ENCODE measurements at regions not wholly inside any gene's neighbourhood (a gene's known extent, or its start where the extent isn't known, plus 50 kb on each side); places are given as distances from the start of the nearest gene placed in this dataset.

DNA sequence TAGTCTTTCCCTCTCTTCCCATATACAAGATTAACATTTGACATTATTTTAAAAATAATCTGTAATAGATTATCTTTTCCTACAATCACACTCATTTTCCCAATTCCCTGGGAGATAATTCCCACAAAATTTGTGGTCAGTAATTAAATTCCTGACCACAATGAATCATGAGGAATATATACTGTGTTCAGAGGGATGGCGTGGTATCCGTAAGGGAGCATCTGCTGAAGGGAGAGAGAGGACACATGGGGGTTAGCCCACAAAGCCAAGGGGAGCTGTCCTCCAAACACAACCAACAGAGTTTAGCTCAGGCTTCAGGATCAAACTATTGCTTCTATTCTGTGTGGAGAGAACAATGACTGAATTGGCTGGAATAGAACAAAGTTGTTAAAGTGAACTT is 57.1 kb upstream of the PPP2R5A start:
- TF ChIP-seq CBX2 (IDR thresholded peaks at IDR 0.05; ENCODE audit: insufficient read depth, low read length, poor library complexity, severe bottlenecking): no peak
- no peak for TF ChIP-seq RAD21 (CRISPR knock-in tag; conservative IDR thresholded peaks at IDR 0.05 in 1 of 2, IDR thresholded peaks at IDR 0.05 in 1 of 2)
- TF ChIP-seq ELF4 (CRISPR knock-in tag; IDR thresholded peaks at IDR 0.05): no peak
